Naive thymus-derived CD4-positive, alpha-beta T cell (primary cell): ENCODE measurements at regions not wholly inside any gene's neighbourhood (a gene's known extent, or its start where the extent isn't known, plus 50 kb on each side); places are given as distances from the start of the nearest gene placed in this dataset.

Experiments used
- ATAC-seq: fragments of 150-1000 bp; cut with Tn5 transposase; 2 replicates; pipeline ENCODE4 v1.10.0; 2021; ENCODE audit warnings: mild to moderate bottlenecking, moderate library complexity
- CTCF ChIA-PET: fragments of 350-600 bp; sonication (Branson Sonifier 250); formaldehyde crosslinking; loops from one replicate; lab custom pipeline; 2021; ENCODE audit warnings: antibody characterized with exemption; lab: Charles Lee
- POLR2A ChIA-PET: fragments of 350-600 bp; sonication (Branson Sonifier 250); formaldehyde crosslinking; loops from one replicate; lab custom pipeline; 2021; ENCODE audit warnings: antibody characterized with exemption, inconsistent platforms; lab: Charles Lee
- DNase-seq, 9 donors: peaks; one replicate each; pipeline versions ENCODE4 v3.0.0 to v3.0.0-alpha.2; 2020 to 2022; ENCODE audit warnings: mixed read lengths in 1 of 9
- H3K27ac ChIP-seq: one replicate; pipeline ENCODE4 v1.7.0; 2013; ENCODE audit warnings: mild to moderate bottlenecking, low read depth, low read length, moderate library complexity
- H3K27me3 ChIP-seq, 2 donors: one replicate each; pipeline ENCODE4 v1.7.0; 2013; ENCODE audit warnings: low read length in 2 of 2, mild to moderate bottlenecking in 2 of 2, moderate library complexity in 2 of 2; ENCODE audit not compliant: control insufficient read depth in 2 of 2, insufficient read depth in 2 of 2
- H3K36me3 ChIP-seq, 3 experiments: 1 replicate in 2 of 3; 2 replicates in 1 of 3; pipeline ENCODE4 v1.7.0; 2013; ENCODE audit warnings: low read length in 3 of 3, mild to moderate bottlenecking in 3 of 3, moderate library complexity in 1 of 3; ENCODE audit not compliant: insufficient read depth in 3 of 3, control insufficient read depth in 2 of 3
- H3K4me1 ChIP-seq, 2 donors: one replicate each; pipeline ENCODE4 v1.7.0; 2013; ENCODE audit warnings: low read length in 2 of 2, mild to moderate bottlenecking in 2 of 2, moderate library complexity in 1 of 2; ENCODE audit not compliant: control insufficient read depth in 2 of 2, insufficient read depth in 2 of 2
- H3K4me3 ChIP-seq: 2 replicates; pipeline ENCODE4 v1.7.0; 2013; ENCODE audit warnings: mild to moderate bottlenecking, low read length
- H3K9me3 ChIP-seq, 3 experiments: 1 replicate in 2 of 3; 2 replicates in 1 of 3; pipeline ENCODE4 v1.7.0; 2013; ENCODE audit warnings: low read length in 3 of 3; ENCODE audit not compliant: control insufficient read depth in 2 of 3
- H3K27ac Mint-ChIP-seq, 9 donors: one replicate each; pipeline ENCODE4 v1.8.0; 2020 to 2022; ENCODE audit warnings: mixed read lengths in 9 of 9, mild to moderate bottlenecking in 8 of 9, moderate library complexity in 5 of 9, inconsistent platforms in 2 of 9
- H3K27me3 Mint-ChIP-seq, 5 donors: one replicate each; pipeline ENCODE4 v1.8.0; 2021 to 2022; ENCODE audit warnings: mixed read lengths in 5 of 5, mild to moderate bottlenecking in 1 of 5
- H3K36me3 Mint-ChIP-seq, 5 donors: one replicate each; pipeline ENCODE4 v1.8.0; 2020 to 2022; ENCODE audit warnings: mixed read lengths in 5 of 5, mild to moderate bottlenecking in 3 of 5, inconsistent platforms in 1 of 5
- H3K4me1 Mint-ChIP-seq, 7 donors: one replicate each; pipeline ENCODE4 v1.8.0; 2020 to 2022; ENCODE audit warnings: mixed read lengths in 7 of 7, mild to moderate bottlenecking in 3 of 7, inconsistent platforms in 1 of 7
- H3K4me3 Mint-ChIP-seq, 10 donors: one replicate each; pipeline ENCODE4 v1.8.0; 2020 to 2022; ENCODE audit warnings: mild to moderate bottlenecking in 10 of 10, mixed read lengths in 10 of 10, moderate library complexity in 6 of 10, inconsistent platforms in 2 of 10
- H3K9me3 Mint-ChIP-seq, 11 donors: one replicate each; pipeline ENCODE4 v1.8.0; 2020 to 2022; ENCODE audit warnings: mixed read lengths in 11 of 11, mild to moderate bottlenecking in 4 of 11, inconsistent platforms in 1 of 11, moderate library complexity in 1 of 11
- intact Hi-C, 2 donors: fragments of 100-400 bp; cut with micrococcal nuclease; formaldehyde crosslinking; loops; one replicate each; pipeline ENCODE4 v1.15.1; 2023

GRCh38 chr20:60868316-60868891, 383.7 kb upstream of the CDH4 start:
- Mint-ChIP-seq H3K27ac (no peak overlapping the region), H3K36me3 (no peaks in the 10 kb centered on the region), H3K4me1 (no peaks in the 10 kb centered on the region), H3K27me3 (peaks cover 0 to 11% (median 3%) of the 10 kb centered on the region in 5 donors), H3K4me3 (no peak overlapping the region), H3K9me3 (peaks cover 0 to 2% (median 0%) of the 10 kb centered on the region in 11 donors)
- no peak for ATAC-seq
- intact Hi-C loops, result no loop called here
- Histone ChIP-seq H3K27ac (no peak overlapping the region), H3K9me3 (no peaks in the 10 kb centered on the region), H3K4me1 (no peaks in the 10 kb centered on the region), H3K27me3 (no peaks in the 10 kb centered on the region), H3K4me3 (no peak overlapping the region), H3K36me3 (no peaks in the 10 kb centered on the region)
- POLR2A ChIA-PET, result no interaction called here
- DNase-seq, result no peak
- CTCF ChIA-PET, result no interaction called here

GRCh38 chr20:60869087-60869486, 383.0 kb upstream of the CDH4 start:
- no peaks in the 10 kb centered on the region for H3K4me1 Mint-ChIP-seq
- DNase-seq (no peak), ATAC-seq (no peak)
- H3K4me3 ChIP-seq, result no peak overlapping the region
- POLR2A ChIA-PET, result no interaction called here
- intact Hi-C loops, result no loop called here
- no peak overlapping the region for H3K27ac Mint-ChIP-seq
- no peaks in the 10 kb centered on the region for H3K4me1 ChIP-seq
- no peak overlapping the region for H3K27ac ChIP-seq
- CTCF ChIA-PET, result no interaction called here
- H3K36me3 ChIP-seq, result no peaks in the 10 kb centered on the region
- H3K36me3 Mint-ChIP-seq, result no peaks in the 10 kb centered on the region
- H3K27me3 Mint-ChIP-seq, result peaks cover 0 to 4% (median 0%) of the 10 kb centered on the region in 5 donors
- H3K9me3 Mint-ChIP-seq, result peaks cover 0 to 2% (median 0%) of the 10 kb centered on the region in 11 donors
- no peaks in the 10 kb centered on the region for H3K27me3 ChIP-seq
- no peaks in the 10 kb centered on the region for H3K9me3 ChIP-seq
- no peak overlapping the region for H3K4me3 Mint-ChIP-seq

GRCh38 chr20:60869625-60870024, 382.4 kb upstream of the CDH4 start:
- DNase-seq (no peak), ATAC-seq (no peak)
- no peaks in the 10 kb centered on the region for H3K4me1 Mint-ChIP-seq
- H3K9me3 ChIP-seq, result no peaks in the 10 kb centered on the region
- H3K4me3 ChIP-seq, result no peak overlapping the region
- H3K27ac ChIP-seq, result no peak overlapping the region
- no peaks in the 10 kb centered on the region for H3K4me1 ChIP-seq
- H3K9me3 Mint-ChIP-seq, result peaks cover 0 to 2% (median 0%) of the 10 kb centered on the region in 11 donors
- no peaks in the 10 kb centered on the region for H3K36me3 Mint-ChIP-seq
- CTCF ChIA-PET, result no interaction called here
- no peaks in the 10 kb centered on the region for H3K27me3 Mint-ChIP-seq
- intact Hi-C loops, result no loop called here
- H3K27ac Mint-ChIP-seq, result no peak overlapping the region
- POLR2A ChIA-PET, result no interaction called here
- H3K4me3 Mint-ChIP-seq, result no peak overlapping the region
- no peaks in the 10 kb centered on the region for H3K36me3 ChIP-seq
- H3K27me3 ChIP-seq, result no peaks in the 10 kb centered on the region

- H3K4me3 Mint-ChIP-seq, result no peak overlapping the region
- no peaks in the 10 kb centered on the region for H3K4me1 ChIP-seq
- no peaks in the 10 kb centered on the region for H3K27me3 Mint-ChIP-seq
- no peaks in the 10 kb centered on the region for H3K36me3 ChIP-seq
- ATAC-seq, result no peak
- no peak overlapping the region for H3K27ac Mint-ChIP-seq
- H3K9me3 Mint-ChIP-seq, result peaks cover 0 to 2% (median 0%) of the 10 kb centered on the region in 11 donors
- POLR2A ChIA-PET, result no interaction called here
- intact Hi-C loops, result no loop called here
- H3K9me3 ChIP-seq, result no peaks in the 10 kb centered on the region
- CTCF ChIA-PET, result no interaction called here
- no peaks in the 10 kb centered on the region for H3K27me3 ChIP-seq
- H3K27ac ChIP-seq, result no peak overlapping the region
- no peaks in the 10 kb centered on the region for H3K36me3 Mint-ChIP-seq
- no peak for DNase-seq
- H3K4me1 Mint-ChIP-seq, result no peaks in the 10 kb centered on the region
- H3K4me3 ChIP-seq, result no peak overlapping the region
These were observed 382.0 kb upstream of the CDH4 start for GRCh38 chr20:60870040-60870439.

GRCh38 chr20:60872224-60872623, 379.8 kb upstream of the CDH4 start:
- H3K36me3 Mint-ChIP-seq, result no peaks in the 10 kb centered on the region
- CTCF ChIA-PET, result no interaction called here
- intact Hi-C loops, result no loop called here

GRCh38 chr20:60877071-60877857, 374.8 kb upstream of the CDH4 start:
- Mint-ChIP-seq H3K36me3 (no peaks in the 10 kb centered on the region), H3K27ac (no peak overlapping the region), H3K27me3 (peaks cover 0 to 5% (median 0%) of the 10 kb centered on the region in 5 donors), H3K4me3 (no peak overlapping the region), H3K4me1 (no peaks in the 10 kb centered on the region), H3K9me3 (peaks cover 0 to 5% (median 0%) of the 10 kb centered on the region in 11 donors)
- H3K27ac ChIP-seq, result no peak overlapping the region
- no peaks in the 10 kb centered on the region for H3K36me3 ChIP-seq
- H3K4me1 ChIP-seq, result no peaks in the 10 kb centered on the region
- no peak overlapping the region for H3K4me3 ChIP-seq
- no peak for ATAC-seq
- CTCF ChIA-PET, result no interaction called here
- H3K27me3 ChIP-seq, result no peaks in the 10 kb centered on the region
- no peaks in the 10 kb centered on the region for H3K9me3 ChIP-seq
- POLR2A ChIA-PET, result no interaction called here
- DNase-seq, result no peak
- intact Hi-C loops, result no loop called here

More at GRCh38 chr20:60872224-60872623, 379.8 kb upstream of the CDH4 start:
- H3K27me3 Mint-ChIP-seq, result no peaks in the 10 kb centered on the region
- H3K9me3 Mint-ChIP-seq, result peaks cover 0 to 5% (median 0%) of the 10 kb centered on the region in 11 donors
- no peak overlapping the region for H3K4me3 ChIP-seq
- H3K4me1 Mint-ChIP-seq, result no peaks in the 10 kb centered on the region
- H3K4me1 ChIP-seq, result no peaks in the 10 kb centered on the region
- H3K27ac Mint-ChIP-seq, result no peak overlapping the region
- POLR2A ChIA-PET, result no interaction called here
- DNase-seq (no peak), ATAC-seq (no peak)
- no peaks in the 10 kb centered on the region for H3K36me3 ChIP-seq
- H3K27ac ChIP-seq, result no peak overlapping the region
- no peak overlapping the region for H3K4me3 Mint-ChIP-seq
- H3K9me3 ChIP-seq, result no peaks in the 10 kb centered on the region
- no peaks in the 10 kb centered on the region for H3K27me3 ChIP-seq

GRCh38 chr20:60882836-60883235, 369.2 kb upstream of the CDH4 start:
- H3K27ac Mint-ChIP-seq, result no peak overlapping the region
- intact Hi-C loops, result no loop called here
- H3K27me3 Mint-ChIP-seq, result peaks cover 0 to 7% (median 4%) of the 10 kb centered on the region in 5 donors
- Histone ChIP-seq H3K36me3 (no peaks in the 10 kb centered on the region), H3K9me3 (no peaks in the 10 kb centered on the region), H3K4me1 (no peaks in the 10 kb centered on the region), H3K27me3 (no peaks in the 10 kb centered on the region), H3K4me3 (no peak overlapping the region), H3K27ac (no peak overlapping the region)
- H3K4me1 Mint-ChIP-seq, result no peaks in the 10 kb centered on the region
- POLR2A ChIA-PET, result no interaction called here
- peaks cover 0 to 2% (median 0%) of the 10 kb centered on the region in 11 donors for H3K9me3 Mint-ChIP-seq
- ATAC-seq, result no peak
- no peak for DNase-seq
- no peaks in the 10 kb centered on the region for H3K36me3 Mint-ChIP-seq
- H3K4me3 Mint-ChIP-seq, result no peak overlapping the region
- CTCF ChIA-PET, result no interaction called here
